ENCODE measurements at regions not wholly inside any gene's neighbourhood (a gene's known extent, or its start where the extent isn't known, plus 50 kb on each side); places are given as distances from the start of the nearest gene placed in this dataset.

- DNase-seq (ENCODE audit: low spot score): peak; percentile 12
Observed at GRCh38 chr4:30870513-30870912, 150.3 kb downstream of the PCDH7 start.

- no peak for DNase-seq (ENCODE audit: low spot score)
Observed at GRCh38 chr4:30875658-30876269, 155.6 kb downstream of the PCDH7 start.

GRCh38 chr4:30879855-30880598 is 159.9 kb downstream of the PCDH7 start:
- DNase-seq (ENCODE audit: low spot score): no peak

- no peak for DNase-seq (ENCODE audit: low spot score)
Observed at GRCh38 chr4:30881985-30882384, 161.8 kb downstream of the PCDH7 start.

GRCh38 chr4:30882443-30882842 is 162.3 kb downstream of the PCDH7 start:
- DNase-seq (ENCODE audit: low spot score): no peak

GRCh38 chr4:30882995-30883675 is 163.0 kb downstream of the PCDH7 start:
- no peak for DNase-seq (ENCODE audit: low spot score)

- peak; percentile 42 for DNase-seq (ENCODE audit: low spot score)
Observed at GRCh38 chr4:30901461-30902451, 181.6 kb downstream of the PCDH7 start.

GRCh38 chr4:30903502-30904214 is 183.5 kb downstream of the PCDH7 start:
- DNase-seq (ENCODE audit: low spot score): no peak

- no peak for DNase-seq (ENCODE audit: low spot score)
Observed at GRCh38 chr4:30904215-30904555, 184.0 kb downstream of the PCDH7 start.

GRCh38 chr4:30904588-30904987 is 184.4 kb downstream of the PCDH7 start:
- peak; percentile 14 for DNase-seq (ENCODE audit: low spot score)

- DNase-seq (ENCODE audit: low spot score): no peak
Observed at GRCh38 chr4:30912098-30912714, 192.0 kb downstream of the PCDH7 start.

GRCh38 chr4:30916337-30917274 is 196.4 kb downstream of the PCDH7 start:
- DNase-seq (ENCODE audit: low spot score): no peak

- DNase-seq (ENCODE audit: low spot score): no peak
Observed at GRCh38 chr4:30917946-30918345, 197.8 kb downstream of the PCDH7 start.

GRCh38 chr4:30919458-30919857 is 199.3 kb downstream of the PCDH7 start:
- DNase-seq (ENCODE audit: low spot score): no peak

GRCh38 chr4:30920043-30920442 is 199.9 kb downstream of the PCDH7 start:
- DNase-seq (ENCODE audit: low spot score): no peak

GRCh38 chr4:30922625-30923024 is 202.5 kb downstream of the PCDH7 start:
- no peak for DNase-seq (ENCODE audit: low spot score)

GRCh38 chr4:30924495-30924894 is 204.3 kb downstream of the PCDH7 start:
- no peak for DNase-seq (ENCODE audit: low spot score)

- DNase-seq (ENCODE audit: low spot score): no peak
Observed at GRCh38 chr4:30929649-30930048, 209.5 kb downstream of the PCDH7 start.

- DNase-seq (ENCODE audit: low spot score): no peak
Observed at GRCh38 chr4:30930276-30930675, 210.1 kb downstream of the PCDH7 start.
